Calu3 (cell line): ENCODE measurements at regions not wholly inside any gene's neighbourhood (a gene's known extent, or its start where the extent isn't known, plus 50 kb on each side); places are given as distances from the start of the nearest gene placed in this dataset.

ENCODE experiments used
- BruUV-seq: library from RNA; stranded (reverse); fragments of 400-500 nt; replicated peaks from 2 replicates; lab custom pipeline; 2021; lab: Mats Ljungman, UMichigan
- CTCF ChIA-PET: fragments of 300-600 bp; sonication (Branson Sonifier 250); formaldehyde crosslinking; loops from one replicate; lab custom pipeline; 2022; ENCODE audit warnings: antibody characterized with exemption; lab: Charles Lee
- DNase-seq: peaks from one replicate; pipeline ENCODE4 v3.0.0; 2022
- H3K27ac Mint-ChIP-seq: one replicate; pipeline ENCODE4 v1.8.0; 2022; ENCODE audit warnings: mixed read lengths; ENCODE audit not compliant: unreplicated experiment
- H3K27me3 Mint-ChIP-seq: one replicate; pipeline ENCODE4 v1.8.0; 2022; ENCODE audit warnings: mixed read lengths; ENCODE audit not compliant: unreplicated experiment
- H3K36me3 Mint-ChIP-seq: one replicate; pipeline ENCODE4 v1.8.0; 2022; ENCODE audit warnings: mild to moderate bottlenecking, moderate library complexity, mixed read lengths; ENCODE audit not compliant: insufficient read depth, unreplicated experiment
- H3K4me1 Mint-ChIP-seq: one replicate; pipeline ENCODE4 v1.8.0; 2022; ENCODE audit warnings: mild to moderate bottlenecking, low read depth, mixed read lengths; ENCODE audit not compliant: unreplicated experiment
- H3K4me3 Mint-ChIP-seq: one replicate; pipeline ENCODE4 v1.8.0; 2022; ENCODE audit warnings: mild to moderate bottlenecking, low read depth, moderate library complexity, mixed read lengths; ENCODE audit not compliant: unreplicated experiment
- H3K9me3 Mint-ChIP-seq: one replicate; pipeline ENCODE4 v1.8.0; 2022; ENCODE audit warnings: low read depth, mixed read lengths; ENCODE audit not compliant: unreplicated experiment
- CTCF ChIP-seq: fragments of 200-600 bp; IDR thresholded peaks from one replicate; pipeline ENCODE4 v1.8.0; 2022; ENCODE audit warnings: antibody characterized with exemption; ENCODE audit not compliant: unreplicated experiment
- intact Hi-C: fragments of 100-400 bp; cut with micrococcal nuclease; formaldehyde crosslinking; loops from one replicate; pipeline ENCODE4 v1.10.0; 2022; ENCODE audit not compliant: unreplicated experiment

- CTCF ChIA-PET = no interaction called here
- Mint-ChIP-seq H3K36me3 (no peaks in the 10 kb centered on the region), H3K4me3 (no peak overlapping the region), H3K9me3 (peaks cover 15% of the 10 kb centered on the region), H3K27me3 (no peaks in the 10 kb centered on the region), H3K27ac (no peak overlapping the region), H3K4me1 (no peaks in the 10 kb centered on the region)
- no peak for TF ChIP-seq CTCF
- no TSS peak for BruUV-seq
- intact Hi-C loops = no loop called here
- DNase-seq = no peak
Measured at GRCh38 chr3:68468695-68469375, 463.5 kb downstream of the TAFA4 start.

DNA sequence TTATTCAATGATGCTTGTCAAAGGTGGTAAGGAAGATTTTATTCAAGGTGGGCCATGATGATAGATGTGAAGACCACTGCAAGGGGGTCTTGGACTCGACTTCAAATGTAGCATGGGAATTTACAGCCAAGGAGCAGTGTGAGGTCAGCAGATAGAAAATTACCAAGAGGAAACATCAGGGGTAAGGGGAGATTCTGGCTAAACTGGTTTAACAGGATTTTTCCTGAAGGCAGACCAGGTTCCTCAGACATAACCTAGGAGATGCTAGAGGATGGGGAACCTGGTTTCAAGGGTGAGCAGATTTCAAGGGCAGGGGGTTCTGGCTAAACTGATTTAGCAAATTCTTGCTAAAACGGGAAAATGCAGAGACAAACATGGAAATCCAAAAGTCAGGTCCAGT, 464.9 kb downstream of the TAFA4 start:
- H3K9me3 Mint-ChIP-seq = peaks cover 15% of the 10 kb centered on the region
- BruUV-seq = no TSS peak
- DNase-seq = no peak

GRCh38 chr3:68458581-68458980, 473.8 kb downstream of the TAFA4 start:
- no peak for TF ChIP-seq CTCF
- DNase-seq = no peak
- H3K27ac Mint-ChIP-seq = no peak overlapping the region
- no peaks in the 10 kb centered on the region for H3K27me3 Mint-ChIP-seq
- no peak overlapping the region for H3K4me3 Mint-ChIP-seq
- peaks cover 10% of the 10 kb centered on the region for H3K9me3 Mint-ChIP-seq
- BruUV-seq = no TSS peak
- no peaks in the 10 kb centered on the region for H3K36me3 Mint-ChIP-seq
- intact Hi-C loops = no loop called here
- CTCF ChIA-PET = interaction anchor here (0.7 kb wide), 1 partner anchor 572 kb away, joined by 4 read pairs; no protein-coding TSS in a partner anchor
- H3K4me1 Mint-ChIP-seq = no peaks in the 10 kb centered on the region

More for the DNA sequence above, 464.9 kb downstream of the TAFA4 start:
- Mint-ChIP-seq H3K4me1 (no peaks in the 10 kb centered on the region), H3K27me3 (no peaks in the 10 kb centered on the region), H3K36me3 (no peaks in the 10 kb centered on the region), H3K4me3 (no peak overlapping the region), H3K27ac (no peak overlapping the region)
- intact Hi-C loops = no loop called here
- TF ChIP-seq CTCF = no peak
- CTCF ChIA-PET = interaction anchor here (0.9 kb wide), 1 partner anchor 436 kb away, joined by 3 read pairs; no protein-coding TSS in a partner anchor

DNA sequence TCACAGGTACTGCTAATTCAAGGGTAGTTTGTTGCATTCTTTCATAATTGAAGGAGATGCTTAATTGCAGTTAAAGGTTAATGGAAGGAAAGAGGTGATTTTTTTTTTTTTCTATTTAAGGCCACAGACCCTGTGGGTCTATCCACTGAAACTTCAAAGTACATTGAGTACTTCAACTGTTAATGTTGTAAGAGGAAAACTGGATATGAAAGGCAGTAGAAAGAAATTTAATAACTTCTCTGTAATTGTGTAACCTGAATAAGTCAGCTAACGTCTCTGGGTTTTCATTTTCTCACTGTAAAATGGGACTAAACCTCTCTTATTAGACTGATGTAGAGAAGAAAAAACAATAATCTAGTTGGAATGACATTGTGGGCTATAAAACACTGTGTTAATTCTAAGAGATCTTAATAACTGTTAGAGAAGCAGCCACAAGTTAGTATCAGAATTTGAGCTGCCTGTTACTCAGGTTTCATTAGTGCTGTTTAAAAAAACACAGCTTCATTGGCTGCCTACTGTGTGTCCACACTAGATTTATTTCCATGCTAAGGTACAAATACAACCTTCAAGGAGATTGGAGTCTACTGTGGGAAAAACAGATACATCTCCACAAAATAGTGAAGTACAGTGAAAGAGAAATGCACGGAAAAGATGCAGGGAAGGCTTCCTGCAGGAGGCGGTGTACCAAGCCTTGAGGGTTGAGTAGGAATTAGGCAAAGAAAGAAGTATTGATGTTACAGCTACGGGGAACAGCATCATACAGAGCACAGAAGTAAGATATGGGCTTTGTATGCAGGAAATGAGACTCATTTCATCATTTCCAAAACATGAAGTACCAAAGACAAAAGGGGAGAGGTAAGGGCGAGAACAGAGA, 483.6 kb downstream of the TAFA4 start:
- CTCF ChIA-PET = no interaction called here
- DNase-seq = no peak
- Mint-ChIP-seq H3K27ac (no peak overlapping the region), H3K27me3 (no peaks in the 10 kb centered on the region), H3K9me3 (peaks cover 19% of the 10 kb centered on the region), H3K4me3 (no peak overlapping the region), H3K36me3 (no peaks in the 10 kb centered on the region), H3K4me1 (no peaks in the 10 kb centered on the region)
- intact Hi-C loops = no loop called here
- BruUV-seq = no TSS peak
- no peak for TF ChIP-seq CTCF
